Activated T-helper 17 cell treated with anti-CD3 and anti-CD28 coated beads, Interleukin-2, amount 50 U/mL, for 72 hours (primary cell): ENCODE measurements at regions not wholly inside any gene's neighbourhood (a gene's known extent, or its start where the extent isn't known, plus 50 kb on each side); places are given as distances from the start of the nearest gene placed in this dataset.

Source experiments
- ATAC-seq: fragments of 150-1000 bp; cut with Tn5 transposase; replicated peaks from 2 replicates; pipeline ENCODE4 v1.10.0; 2021; ENCODE audit warnings: mild to moderate bottlenecking, moderate library complexity
- H3K27ac Mint-ChIP-seq: one replicate; pipeline ENCODE4 v1.8.0; 2022; ENCODE audit warnings: mixed read lengths
- H3K27me3 Mint-ChIP-seq: one replicate; pipeline ENCODE4 v1.8.0; 2022; ENCODE audit warnings: mixed read lengths
- H3K36me3 Mint-ChIP-seq: one replicate; pipeline ENCODE4 v1.8.0; 2022; ENCODE audit warnings: low read depth, mild to moderate bottlenecking, mixed read lengths
- H3K4me1 Mint-ChIP-seq: one replicate; pipeline ENCODE4 v1.8.0; 2022; ENCODE audit warnings: mixed read lengths
- H3K4me3 Mint-ChIP-seq: one replicate; pipeline ENCODE4 v1.8.0; 2022; ENCODE audit warnings: mild to moderate bottlenecking, mixed read lengths
- H3K9me3 Mint-ChIP-seq: one replicate; pipeline ENCODE4 v1.8.0; 2022; ENCODE audit warnings: mixed read lengths

GRCh38 chr4:20046931-20047677 is 204.6 kb upstream of the SLIT2 start:
- no peak overlapping the region for H3K27ac Mint-ChIP-seq
- peaks cover 13% of the 10 kb centered on the region for H3K9me3 Mint-ChIP-seq
- H3K4me3 Mint-ChIP-seq = no peak overlapping the region
- H3K36me3 Mint-ChIP-seq = no peaks in the 10 kb centered on the region
- no peaks in the 10 kb centered on the region for H3K27me3 Mint-ChIP-seq
- ATAC-seq = no peak
- H3K4me1 Mint-ChIP-seq = no peaks in the 10 kb centered on the region

GRCh38 chr4:20046179-20046578 is 205.5 kb upstream of the SLIT2 start:
- ATAC-seq = no peak
- Mint-ChIP-seq H3K27me3 (no peaks in the 10 kb centered on the region), H3K27ac (no peak overlapping the region), H3K4me1 (no peaks in the 10 kb centered on the region), H3K9me3 (peaks cover 13% of the 10 kb centered on the region), H3K36me3 (no peaks in the 10 kb centered on the region), H3K4me3 (no peak overlapping the region)

GRCh38 chr4:20044966-20045365 is 206.7 kb upstream of the SLIT2 start:
- ATAC-seq = no peak
- H3K27me3 Mint-ChIP-seq = no peaks in the 10 kb centered on the region
- no peaks in the 10 kb centered on the region for H3K4me1 Mint-ChIP-seq
- no peaks in the 10 kb centered on the region for H3K36me3 Mint-ChIP-seq
- peaks cover 13% of the 10 kb centered on the region for H3K9me3 Mint-ChIP-seq
- no peak overlapping the region for H3K4me3 Mint-ChIP-seq
- H3K27ac Mint-ChIP-seq = no peak overlapping the region

- H3K27ac Mint-ChIP-seq = no peak overlapping the region
- H3K4me3 Mint-ChIP-seq = no peak overlapping the region
- H3K27me3 Mint-ChIP-seq = no peaks in the 10 kb centered on the region
- H3K9me3 Mint-ChIP-seq = peaks cover 13% of the 10 kb centered on the region
- no peak for ATAC-seq
- no peaks in the 10 kb centered on the region for H3K4me1 Mint-ChIP-seq
- H3K36me3 Mint-ChIP-seq = no peaks in the 10 kb centered on the region
These were observed 207.2 kb upstream of the SLIT2 start for GRCh38 chr4:20044502-20044911.

GRCh38 chr4:20043991-20044390 is 207.7 kb upstream of the SLIT2 start:
- Mint-ChIP-seq H3K27ac (no peak overlapping the region), H3K27me3 (no peaks in the 10 kb centered on the region), H3K4me3 (no peak overlapping the region), H3K36me3 (no peaks in the 10 kb centered on the region), H3K4me1 (no peaks in the 10 kb centered on the region), H3K9me3 (peaks cover 13% of the 10 kb centered on the region)
- no peak for ATAC-seq

- Mint-ChIP-seq H3K4me1 (no peaks in the 10 kb centered on the region), H3K4me3 (no peak overlapping the region), H3K9me3 (peaks cover 13% of the 10 kb centered on the region), H3K36me3 (no peaks in the 10 kb centered on the region), H3K27me3 (no peaks in the 10 kb centered on the region), H3K27ac (no peak overlapping the region)
- no peak for ATAC-seq
These were observed 208.9 kb upstream of the SLIT2 start for GRCh38 chr4:20042769-20043168.

- H3K9me3 Mint-ChIP-seq = peaks cover 11% of the 10 kb centered on the region
- no peak for ATAC-seq
- no peak overlapping the region for H3K27ac Mint-ChIP-seq
- H3K4me3 Mint-ChIP-seq = no peak overlapping the region
- no peaks in the 10 kb centered on the region for H3K27me3 Mint-ChIP-seq
- no peaks in the 10 kb centered on the region for H3K4me1 Mint-ChIP-seq
- H3K36me3 Mint-ChIP-seq = no peaks in the 10 kb centered on the region
These were observed 209.8 kb upstream of the SLIT2 start for GRCh38 chr4:20041839-20042407.

- H3K36me3 Mint-ChIP-seq = no peaks in the 10 kb centered on the region
- no peaks in the 10 kb centered on the region for H3K4me1 Mint-ChIP-seq
- peaks cover 2% of the 10 kb centered on the region for H3K9me3 Mint-ChIP-seq
- no peak overlapping the region for H3K4me3 Mint-ChIP-seq
- no peak overlapping the region for H3K27ac Mint-ChIP-seq
- no peak for ATAC-seq
- no peaks in the 10 kb centered on the region for H3K27me3 Mint-ChIP-seq
These were observed 214.0 kb upstream of the SLIT2 start for GRCh38 chr4:20037745-20038144.

- H3K27me3 Mint-ChIP-seq = no peaks in the 10 kb centered on the region
- H3K27ac Mint-ChIP-seq = no peak overlapping the region
- H3K9me3 Mint-ChIP-seq = peaks cover 8% of the 10 kb centered on the region
- H3K4me3 Mint-ChIP-seq = no peak overlapping the region
- H3K4me1 Mint-ChIP-seq = no peaks in the 10 kb centered on the region
- H3K36me3 Mint-ChIP-seq = no peaks in the 10 kb centered on the region
- no peak for ATAC-seq
These were observed 221.6 kb upstream of the SLIT2 start for GRCh38 chr4:20030108-20030507.

GRCh38 chr4:20028645-20029044 is 223.1 kb upstream of the SLIT2 start:
- H3K4me3 Mint-ChIP-seq = no peak overlapping the region
- H3K9me3 Mint-ChIP-seq = peaks cover 8% of the 10 kb centered on the region
- H3K27me3 Mint-ChIP-seq = no peaks in the 10 kb centered on the region
- H3K36me3 Mint-ChIP-seq = no peaks in the 10 kb centered on the region
- H3K4me1 Mint-ChIP-seq = no peaks in the 10 kb centered on the region
- H3K27ac Mint-ChIP-seq = no peak overlapping the region
- ATAC-seq = no peak

- Mint-ChIP-seq H3K4me3 (no peak overlapping the region), H3K36me3 (no peaks in the 10 kb centered on the region), H3K9me3 (peaks cover 4% of the 10 kb centered on the region), H3K27me3 (no peaks in the 10 kb centered on the region), H3K4me1 (no peaks in the 10 kb centered on the region), H3K27ac (no peak overlapping the region)
- no peak for ATAC-seq
These were observed 225.2 kb upstream of the SLIT2 start for GRCh38 chr4:20026456-20026855.

- H3K27ac Mint-ChIP-seq = no peak overlapping the region
- no peaks in the 10 kb centered on the region for H3K4me1 Mint-ChIP-seq
- no peaks in the 10 kb centered on the region for H3K9me3 Mint-ChIP-seq
- ATAC-seq = no peak
- no peaks in the 10 kb centered on the region for H3K36me3 Mint-ChIP-seq
- H3K4me3 Mint-ChIP-seq = no peak overlapping the region
- no peaks in the 10 kb centered on the region for H3K27me3 Mint-ChIP-seq
These were observed 229.2 kb upstream of the SLIT2 start for GRCh38 chr4:20022471-20022870.

- Mint-ChIP-seq H3K27me3 (no peaks in the 10 kb centered on the region), H3K27ac (no peak overlapping the region), H3K4me1 (no peaks in the 10 kb centered on the region), H3K36me3 (no peaks in the 10 kb centered on the region), H3K4me3 (no peak overlapping the region), H3K9me3 (peaks cover 4% of the 10 kb centered on the region)
- ATAC-seq = no peak
These were observed 231.6 kb upstream of the SLIT2 start for GRCh38 chr4:20020056-20020455.

GRCh38 chr4:20019310-20020015 is 232.2 kb upstream of the SLIT2 start:
- ATAC-seq = no peak
- Mint-ChIP-seq H3K27ac (no peak overlapping the region), H3K9me3 (peaks cover 4% of the 10 kb centered on the region), H3K36me3 (no peaks in the 10 kb centered on the region), H3K4me3 (no peak overlapping the region), H3K27me3 (no peaks in the 10 kb centered on the region), H3K4me1 (no peaks in the 10 kb centered on the region)

- no peak overlapping the region for H3K4me3 Mint-ChIP-seq
- H3K36me3 Mint-ChIP-seq = no peaks in the 10 kb centered on the region
- ATAC-seq = no peak
- H3K27ac Mint-ChIP-seq = no peak overlapping the region
- H3K27me3 Mint-ChIP-seq = no peaks in the 10 kb centered on the region
- no peaks in the 10 kb centered on the region for H3K4me1 Mint-ChIP-seq
- H3K9me3 Mint-ChIP-seq = peaks cover 8% of the 10 kb centered on the region
These were observed 234.0 kb upstream of the SLIT2 start for GRCh38 chr4:20017777-20018115.
